Transverse colon (tissue), 4 donors: ENCODE measurements at regions not wholly inside any gene's neighbourhood (a gene's known extent, or its start where the extent isn't known, plus 50 kb on each side); places are given as distances from the start of the nearest gene placed in this dataset.
"Not testable (repeated sequence)": the region's sequence is repeated elsewhere in the genome, so short reads cannot be mapped to it uniquely, and the experiment has no call there.

Experiments
- DNase-seq: peaks from one replicate; pipeline ENCODE4 v3.0.0-alpha.2; 2019
- H3K27ac ChIP-seq, 4 donors: fragments of 200-600 bp; sonication (generic); 2 replicates each; pipeline ENCODE4 v1.5.1; 2016 to 2018; ENCODE audit warnings: inconsistent platforms in 4 of 4
- H3K27me3 ChIP-seq: fragments of 200-600 bp; sonication (generic); 2 replicates; pipeline ENCODE4 v1.5.1; 2017; ENCODE audit warnings: inconsistent platforms
- H3K36me3 ChIP-seq, 4 donors: fragments of 200-600 bp; sonication (generic); 2 replicates each; pipeline ENCODE4 v1.5.1; 2017 to 2019; ENCODE audit warnings: inconsistent platforms in 4 of 4
- H3K4me1 ChIP-seq, 4 donors: fragments of 200-600 bp; sonication (generic); 2 replicates each; pipeline ENCODE4 v1.5.1; 2017 to 2020; ENCODE audit warnings: inconsistent platforms in 4 of 4
- H3K4me3 ChIP-seq, 4 donors: fragments of 200-600 bp; sonication (generic); 1 replicate in 1 of 4; 2 replicates in 3 of 4; pipeline versions ENCODE4 v1.5.1 to v1.6.1; 2017 to 2019; ENCODE audit warnings: inconsistent platforms in 4 of 4
- H3K9me3 ChIP-seq, 2 donors: fragments of 200-600 bp; sonication (generic); 2 replicates each; pipeline ENCODE4 v1.5.1; 2017 to 2019; ENCODE audit warnings: inconsistent platforms in 2 of 2
- CTCF ChIP-seq, 5 experiments: fragments of 200-600 bp in 3 of 5; fragments of 450-650 bp in 2 of 5; sonication (generic) in 3 of 5; IDR thresholded peaks; 1 replicate in 2 of 5; 2 replicates in 3 of 5; pipeline ENCODE4 v1.5.1; 2016 to 2017; ENCODE audit warnings: antibody characterized with exemption in 5 of 5, inconsistent platforms in 3 of 5, mild to moderate bottlenecking in 2 of 5, moderate library complexity in 1 of 5
- EP300 ChIP-seq: sonication (generic); formaldehyde crosslinking; IDR thresholded peaks from one replicate; pipeline ENCODE4 v1.6.1; 2017; ENCODE audit warnings: antibody characterized with exemption, low read depth
- POLR2A ChIP-seq: fragments of 450-650 bp; IDR thresholded peaks from one replicate; pipeline ENCODE4 v1.6.1; 2016; ENCODE audit warnings: antibody characterized with exemption, mild to moderate bottlenecking, moderate library complexity
- POLR2AphosphoS5 ChIP-seq, 3 donors: sonication (generic); formaldehyde crosslinking; IDR thresholded peaks; one replicate each; pipeline ENCODE4 v1.6.1; 2016; ENCODE audit warnings: antibody characterized with exemption in 3 of 3
- WGBS, 2 donors: methylation state at CpG; one replicate each; pipeline ENCODE4 v1.1.5; 2018; ENCODE audit warnings: low coverage in 1 of 2; 5-methylcytosine and 5-hydroxymethylcytosine counted together
- in situ Hi-C, 4 donors: fragments of 200-750 bp; cut with MboI; loops; one replicate each; pipeline versions ENCODE4 v1.15.0 to v1.15.1; 2017; ENCODE audit warnings: low sequenced_read_pairs in 3 of 4, low pct_ligation_motif_present in 1 of 4, low pct_unique_long_range_greater_than_20kb in 1 of 4
- intact Hi-C: fragments of 100-400 bp; cut with DNase I; formaldehyde crosslinking; loops from one replicate; pipeline ENCODE4 v1.15.1; 2023; ENCODE audit warnings: low total_unique reads

- no peaks in the 10 kb centered on the region for H3K27me3 ChIP-seq
- H3K27ac ChIP-seq: no peak overlapping the region
- intact Hi-C loops: no loop called here
- no peaks in the 10 kb centered on the region for H3K4me1 ChIP-seq
- no peak overlapping the region for H3K4me3 ChIP-seq
- TF ChIP-seq POLR2AphosphoS5 (IDR thresholded peaks at IDR 0.05) (no peak), POLR2A (no peak), CTCF (IDR thresholded peaks at IDR 0.05) (no peak), EP300 (no peak)
- no peak for DNase-seq
- 59 to 72% methylated on average over 2 to 6 of the region's 6 CpGs for WGBS, 2 donors
- in situ Hi-C loops: no loop called here
- no peaks in the 10 kb centered on the region for H3K36me3 ChIP-seq
- no peaks in the 10 kb centered on the region for H3K9me3 ChIP-seq
These were observed 131.6 kb upstream of the ETV3 start for GRCh38 chr1:157269656-157270375.

GRCh38 chr1:157262891-157263290 lies 124.7 kb upstream of the ETV3 start:
- intact Hi-C loops: no loop called here
- Histone ChIP-seq H3K9me3 (no peaks in the 10 kb centered on the region), H3K27ac (no peak overlapping the region), H3K4me3 (no peak overlapping the region), H3K27me3 (no peaks in the 10 kb centered on the region), H3K4me1 (no peaks in the 10 kb centered on the region), H3K36me3 (no peaks in the 10 kb centered on the region)
- DNase-seq: no peak
- TF ChIP-seq EP300: no peak
- TF ChIP-seq CTCF (IDR thresholded peaks at IDR 0.05): no peak
- no peak for TF ChIP-seq POLR2AphosphoS5 (IDR thresholded peaks at IDR 0.05)
- no peak for TF ChIP-seq POLR2A
- in situ Hi-C loops: no loop called here

- no peaks in the 10 kb centered on the region for H3K9me3 ChIP-seq
- H3K4me3 ChIP-seq: no peak overlapping the region
- intact Hi-C loops: no loop called here
- H3K27ac ChIP-seq: no peak overlapping the region
- no peaks in the 10 kb centered on the region for H3K36me3 ChIP-seq
- no peak for DNase-seq
- H3K27me3 ChIP-seq: no peaks in the 10 kb centered on the region
- no peaks in the 10 kb centered on the region for H3K4me1 ChIP-seq
- 71 to 83% methylated on average over 2 of the region's 2 CpGs for WGBS, 2 donors
- TF ChIP-seq POLR2AphosphoS5 (IDR thresholded peaks at IDR 0.05) (no peak), CTCF (IDR thresholded peaks at IDR 0.05) (no peak), POLR2A (no peak), EP300 (no peak)
- in situ Hi-C loops: no loop called here
These were observed 124.2 kb upstream of the ETV3 start for GRCh38 chr1:157262422-157262821.

DNA sequence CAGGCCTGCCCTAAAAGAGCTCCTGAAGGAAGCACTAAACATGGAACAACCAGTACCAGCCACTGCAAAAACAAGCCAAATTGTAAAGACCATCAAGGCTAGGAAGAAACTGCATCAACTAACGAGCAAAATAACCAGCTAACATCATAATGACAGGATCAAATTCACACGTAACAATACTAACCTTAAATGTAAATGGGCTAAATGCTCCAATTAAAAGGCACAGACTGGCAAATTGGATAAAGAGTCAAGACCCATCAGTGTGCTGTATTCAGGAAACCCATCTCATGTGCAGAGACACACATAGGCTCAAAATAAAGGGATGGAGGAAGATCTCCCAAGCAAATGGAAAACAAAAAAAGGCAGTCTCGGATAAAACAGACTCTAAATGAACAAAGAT lies 117.7 kb upstream of the ETV3 start:
- H3K27me3 ChIP-seq, H3K4me3 ChIP-seq, DNase-seq, H3K4me1 ChIP-seq, intact Hi-C loops, in situ Hi-C loops, H3K27ac ChIP-seq, H3K9me3 ChIP-seq, H3K36me3 ChIP-seq: not testable (repeated sequence)
- WGBS, 2 donors: 82 to 89% methylated on average over 3 of the region's 3 CpGs

DNA sequence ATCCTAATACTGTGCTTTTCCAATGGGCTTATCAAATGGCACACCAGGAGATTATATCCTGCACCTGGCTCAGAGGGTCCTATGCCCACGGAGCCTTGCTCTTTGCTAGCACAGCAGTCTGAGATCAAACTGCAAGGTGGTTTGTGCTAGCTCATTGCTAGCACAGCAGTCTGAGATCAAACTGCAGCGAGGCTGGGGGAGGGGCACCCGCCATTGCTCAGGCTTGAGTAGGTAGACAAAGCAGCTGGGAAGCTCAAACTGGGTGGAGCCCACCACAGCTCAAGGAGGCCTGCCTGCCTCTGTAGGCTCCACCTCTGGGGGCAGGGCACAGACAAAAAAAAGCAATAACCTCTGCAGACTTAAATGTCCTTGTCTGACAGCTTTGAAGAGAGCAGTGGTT lies 116.0 kb upstream of the ETV3 start:
- H3K4me1 ChIP-seq, H3K4me3 ChIP-seq, H3K9me3 ChIP-seq, H3K27me3 ChIP-seq, intact Hi-C loops, in situ Hi-C loops, DNase-seq, H3K36me3 ChIP-seq, H3K27ac ChIP-seq: not testable (repeated sequence)
- 90% methylated on average over 3 of the region's 3 CpGs; no CpG with 5 or more reads in 1 of the 2 donors for WGBS, 2 donors
